Omental fat pad (tissue), 3 donors: ENCODE measurements at regions not wholly inside any gene's neighbourhood (a gene's known extent, or its start where the extent isn't known, plus 50 kb on each side); places are given as distances from the start of the nearest gene placed in this dataset.

Source experiments
- ATAC-seq: fragments of 150-250 bp; one replicate; pipeline ENCODE4 v1.9.1; 2016; ENCODE audit warnings: mild to moderate bottlenecking, moderate library complexity; ENCODE audit not compliant: low FRiP score
- DNase-seq: peaks from one replicate; pipeline ENCODE4 v3.0.0-alpha.2; 2019; ENCODE audit warnings: low spot score
- CTCF ChIP-seq, 3 donors: fragments of 450-650 bp; IDR thresholded peaks; one replicate each; pipeline ENCODE4 v1.5.1; 2016 to 2017; ENCODE audit warnings: antibody characterized with exemption in 3 of 3, mild to moderate bottlenecking in 3 of 3, moderate library complexity in 2 of 3

- DNase-seq: no peak
- TF ChIP-seq CTCF (IDR thresholded peaks at IDR 0.05): no peak
- no peak for ATAC-seq
Observed at GRCh38 chr3:176078906-176079305, 1118.4 kb downstream of the TBL1XR1 start.

GRCh38 chr3:176075491-176075890 is 1121.8 kb downstream of the TBL1XR1 start:
- DNase-seq (no peak), ATAC-seq (no peak)
- no peak for TF ChIP-seq CTCF (IDR thresholded peaks at IDR 0.05)

GRCh38 chr3:176075046-176075445 is 1122.2 kb downstream of the TBL1XR1 start:
- TF ChIP-seq CTCF (IDR thresholded peaks at IDR 0.05): no peak
- no peak for ATAC-seq

GRCh38 chr3:176074096-176074495 is 1123.2 kb downstream of the TBL1XR1 start:
- ATAC-seq: no peak
- no peak for DNase-seq
- no peak for TF ChIP-seq CTCF (IDR thresholded peaks at IDR 0.05)

More at GRCh38 chr3:176075046-176075445, 1122.2 kb downstream of the TBL1XR1 start:
- DNase-seq: no peak

- DNase-seq (no peak), ATAC-seq (no peak)
- TF ChIP-seq CTCF (IDR thresholded peaks at IDR 0.05): no peak
Observed at GRCh38 chr3:176071943-176072342, 1125.3 kb downstream of the TBL1XR1 start.

- no peak for TF ChIP-seq CTCF (IDR thresholded peaks at IDR 0.05)
- DNase-seq (no peak), ATAC-seq (no peak)
Observed at GRCh38 chr3:176068750-176069149, 1128.5 kb downstream of the TBL1XR1 start.

- no peak for DNase-seq
- ATAC-seq: no peak
- TF ChIP-seq CTCF (IDR thresholded peaks at IDR 0.05): no peak
Observed at GRCh38 chr3:176058856-176059255, 1138.4 kb downstream of the TBL1XR1 start.
